NCI-H2227 treated with DMSO at 0.1 percent for 48 hours (cell line): ENCODE measurements at regions not wholly inside any gene's neighbourhood (a gene's known extent, or its start where the extent isn't known, plus 50 kb on each side); places are given as distances from the start of the nearest gene placed in this dataset.

Experiments
- DNase-seq: peaks from one replicate; lab custom pipeline; 2025; lab: John Stamatoyannopoulos, UW

- DNase-seq, result no peak
Observed at GRCh38 chr5:164392531-164392930, 887.1 kb downstream of the MAT2B start.

GRCh38 chr5:164394686-164395194 lies 889.3 kb downstream of the MAT2B start:
- DNase-seq, result no peak

GRCh38 chr5:164412531-164412930 lies 907.1 kb downstream of the MAT2B start:
- no peak for DNase-seq

GRCh38 chr5:164420161-164420560 lies 914.7 kb downstream of the MAT2B start:
- DNase-seq, result no peak

GRCh38 chr5:164422400-164422799 lies 917.0 kb downstream of the MAT2B start:
- DNase-seq, result no peak

- no peak for DNase-seq
Observed at GRCh38 chr5:164431634-164432304, 926.4 kb downstream of the MAT2B start.

GRCh38 chr5:164433106-164433870 lies 927.9 kb downstream of the MAT2B start:
- DNase-seq, result no peak

- no peak for DNase-seq
Observed at GRCh38 chr5:164435576-164435975, 930.2 kb downstream of the MAT2B start.

GRCh38 chr5:164439799-164440198 lies 934.4 kb downstream of the MAT2B start:
- DNase-seq, result no peak

- DNase-seq, result no peak
Observed at GRCh38 chr5:164449460-164449859, 944.0 kb downstream of the MAT2B start.

- no peak for DNase-seq
Observed at GRCh38 chr5:164466033-164466432, 960.6 kb downstream of the MAT2B start.

- no peak for DNase-seq
Observed at GRCh38 chr5:164470312-164470711, 964.9 kb downstream of the MAT2B start.

GRCh38 chr5:164472165-164472564 lies 966.7 kb downstream of the MAT2B start:
- DNase-seq, result no peak

GRCh38 chr5:164475339-164475977 lies 970.0 kb downstream of the MAT2B start:
- DNase-seq, result no peak

GRCh38 chr5:164481270-164481669 lies 975.9 kb downstream of the MAT2B start:
- no peak for DNase-seq

GRCh38 chr5:164482351-164482750 lies 976.9 kb downstream of the MAT2B start:
- DNase-seq, result no peak

- DNase-seq, result no peak
Observed at GRCh38 chr5:164484948-164485347, 979.5 kb downstream of the MAT2B start.

- no peak for DNase-seq
Observed at GRCh38 chr5:164487939-164488338, 982.5 kb downstream of the MAT2B start.

GRCh38 chr5:164497311-164498064 lies 992.1 kb downstream of the MAT2B start:
- peak; percentile 5 for DNase-seq

- no peak for DNase-seq
Observed at GRCh38 chr5:164498438-164498837, 993.0 kb downstream of the MAT2B start.

GRCh38 chr5:164500856-164501255 lies 995.4 kb downstream of the MAT2B start:
- DNase-seq, result no peak

- no peak for DNase-seq
Observed at GRCh38 chr5:164501344-164501743, 995.9 kb downstream of the MAT2B start.
